DND-41 (cell line): ENCODE measurements at regions not wholly inside any gene's neighbourhood (a gene's known extent, or its start where the extent isn't known, plus 50 kb on each side); places are given as distances from the start of the nearest gene placed in this dataset.

Experiments used
- EZH2 ChIP-seq: IDR thresholded peaks from 3 replicates; pipeline ENCODE4 v1.6.1; 2012; ENCODE audit warnings: borderline replicate concordance, low read depth, mild to moderate bottlenecking, moderate library complexity, low read length, inconsistent platforms; ENCODE audit not compliant: severe bottlenecking
- TF ChIP-seq, protein P1 (sequence below): IDR thresholded peaks from 2 replicates; pipeline ENCODE4 v1.5.1; 2012; ENCODE audit warnings: borderline replicate concordance, low read length, moderate library complexity, mild to moderate bottlenecking; ENCODE audit not compliant: poor library complexity, severe bottlenecking; ENCODE audit errors: extremely low read depth

DNA sequence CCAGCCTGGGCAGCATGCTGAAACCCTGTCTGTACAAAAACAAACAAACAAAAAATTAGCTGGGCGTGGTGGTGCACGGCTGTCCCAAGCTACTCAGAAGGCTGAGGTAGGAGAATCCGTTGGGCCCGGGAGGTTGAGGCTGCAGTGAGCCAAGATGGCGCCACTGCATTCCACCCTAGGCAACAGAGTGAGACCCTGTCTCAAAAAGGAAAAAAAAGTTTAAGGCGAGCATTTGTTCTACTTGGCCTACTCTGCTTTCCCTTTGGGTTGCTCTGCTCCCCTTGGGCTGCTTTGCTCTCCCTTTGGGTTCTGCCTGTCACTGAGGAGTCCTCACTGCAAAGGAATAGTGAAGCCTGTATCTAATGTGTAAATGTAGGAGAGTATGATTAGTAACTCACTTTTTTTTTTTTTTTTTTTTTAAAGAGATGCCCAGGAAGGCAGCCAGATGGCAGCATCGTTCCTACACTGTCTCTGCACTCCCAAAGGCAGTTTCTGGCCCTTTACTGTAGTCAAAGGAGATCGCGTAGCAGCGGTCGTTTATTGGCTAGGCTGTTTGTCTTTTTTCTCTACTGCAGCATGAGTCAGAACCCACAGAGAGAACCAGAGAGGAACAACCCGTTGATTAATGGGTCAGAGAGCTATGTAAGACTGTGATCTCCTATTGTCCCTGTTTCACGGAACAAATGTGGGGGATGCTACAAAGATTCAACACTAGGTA, 118.3 kb upstream of the CWC22 start:
- TF ChIP-seq EZH2, result no peak
- TF ChIP-seq, protein P1, sequence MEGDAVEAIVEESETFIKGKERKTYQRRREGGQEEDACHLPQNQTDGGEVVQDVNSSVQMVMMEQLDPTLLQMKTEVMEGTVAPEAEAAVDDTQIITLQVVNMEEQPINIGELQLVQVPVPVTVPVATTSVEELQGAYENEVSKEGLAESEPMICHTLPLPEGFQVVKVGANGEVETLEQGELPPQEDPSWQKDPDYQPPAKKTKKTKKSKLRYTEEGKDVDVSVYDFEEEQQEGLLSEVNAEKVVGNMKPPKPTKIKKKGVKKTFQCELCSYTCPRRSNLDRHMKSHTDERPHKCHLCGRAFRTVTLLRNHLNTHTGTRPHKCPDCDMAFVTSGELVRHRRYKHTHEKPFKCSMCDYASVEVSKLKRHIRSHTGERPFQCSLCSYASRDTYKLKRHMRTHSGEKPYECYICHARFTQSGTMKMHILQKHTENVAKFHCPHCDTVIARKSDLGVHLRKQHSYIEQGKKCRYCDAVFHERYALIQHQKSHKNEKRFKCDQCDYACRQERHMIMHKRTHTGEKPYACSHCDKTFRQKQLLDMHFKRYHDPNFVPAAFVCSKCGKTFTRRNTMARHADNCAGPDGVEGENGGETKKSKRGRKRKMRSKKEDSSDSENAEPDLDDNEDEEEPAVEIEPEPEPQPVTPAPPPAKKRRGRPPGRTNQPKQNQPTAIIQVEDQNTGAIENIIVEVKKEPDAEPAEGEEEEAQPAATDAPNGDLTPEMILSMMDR, result peak; percentile 57
